ENCODE measurements at regions not wholly inside any gene's neighbourhood (a gene's known extent, or its start where the extent isn't known, plus 50 kb on each side); places are given as distances from the start of the nearest gene placed in this dataset.

DNA sequence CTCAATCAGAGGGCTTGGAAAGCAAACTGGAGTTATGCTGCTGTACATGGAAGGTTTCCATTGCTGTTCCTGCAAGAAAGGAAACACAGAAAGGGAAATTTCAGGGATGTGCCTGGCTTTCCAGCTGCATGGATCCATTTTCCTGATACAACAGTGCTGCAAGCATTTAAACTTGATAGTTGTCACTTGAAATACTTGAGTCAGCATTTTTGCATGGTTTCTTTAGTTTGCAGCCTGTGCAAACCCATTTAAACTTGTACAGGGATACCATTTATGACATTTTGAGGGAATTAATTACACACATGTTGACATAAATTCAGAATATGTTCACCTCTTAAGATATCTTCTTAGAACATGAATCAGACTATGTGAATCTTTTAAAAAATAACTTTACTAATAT is 131.1 kb upstream of the RASGEF1B start:
- DNase-seq (ENCODE audit: low spot score, unreplicated experiment) = no peak
- H3K27me3 Mint-ChIP-seq = peaks cover 3% of the 10 kb centered on the region
- H3K27ac Mint-ChIP-seq = no peak overlapping the region
- H3K36me3 Mint-ChIP-seq (ENCODE audit: insufficient read depth) = no peaks in the 10 kb centered on the region
- TF ChIP-seq, protein P1, sequence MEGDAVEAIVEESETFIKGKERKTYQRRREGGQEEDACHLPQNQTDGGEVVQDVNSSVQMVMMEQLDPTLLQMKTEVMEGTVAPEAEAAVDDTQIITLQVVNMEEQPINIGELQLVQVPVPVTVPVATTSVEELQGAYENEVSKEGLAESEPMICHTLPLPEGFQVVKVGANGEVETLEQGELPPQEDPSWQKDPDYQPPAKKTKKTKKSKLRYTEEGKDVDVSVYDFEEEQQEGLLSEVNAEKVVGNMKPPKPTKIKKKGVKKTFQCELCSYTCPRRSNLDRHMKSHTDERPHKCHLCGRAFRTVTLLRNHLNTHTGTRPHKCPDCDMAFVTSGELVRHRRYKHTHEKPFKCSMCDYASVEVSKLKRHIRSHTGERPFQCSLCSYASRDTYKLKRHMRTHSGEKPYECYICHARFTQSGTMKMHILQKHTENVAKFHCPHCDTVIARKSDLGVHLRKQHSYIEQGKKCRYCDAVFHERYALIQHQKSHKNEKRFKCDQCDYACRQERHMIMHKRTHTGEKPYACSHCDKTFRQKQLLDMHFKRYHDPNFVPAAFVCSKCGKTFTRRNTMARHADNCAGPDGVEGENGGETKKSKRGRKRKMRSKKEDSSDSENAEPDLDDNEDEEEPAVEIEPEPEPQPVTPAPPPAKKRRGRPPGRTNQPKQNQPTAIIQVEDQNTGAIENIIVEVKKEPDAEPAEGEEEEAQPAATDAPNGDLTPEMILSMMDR (IDR thresholded peaks at IDR 0.05; ENCODE audit: unreplicated experiment) = no peak
- H3K4me1 Mint-ChIP-seq (ENCODE audit: low read depth) = peaks cover 3% of the 10 kb centered on the region
- H3K9me3 Mint-ChIP-seq (ENCODE audit: low read depth) = peaks cover 3% of the 10 kb centered on the region
- no peak overlapping the region for H3K4me3 Mint-ChIP-seq (ENCODE audit: low read depth)

DNA sequence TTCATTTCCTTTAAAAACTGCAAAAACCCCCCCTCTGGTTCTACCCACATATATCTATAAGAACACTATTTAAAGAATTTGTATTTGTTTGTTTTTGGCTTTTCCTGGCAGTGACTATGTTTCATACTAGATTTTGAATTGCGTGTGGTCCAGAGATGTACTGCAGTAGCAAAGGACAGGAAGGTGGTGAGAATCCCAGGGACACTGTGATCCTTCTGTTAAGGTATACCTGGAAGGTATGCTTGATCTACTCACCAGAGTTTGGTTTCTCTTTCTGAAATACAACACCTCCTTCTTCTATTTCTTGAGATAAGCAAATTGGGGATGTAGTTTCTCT is 129.6 kb upstream of the RASGEF1B start:
- no peak for DNase-seq (ENCODE audit: low spot score, unreplicated experiment)
- H3K4me3 Mint-ChIP-seq (ENCODE audit: low read depth) = no peak overlapping the region
- H3K36me3 Mint-ChIP-seq (ENCODE audit: insufficient read depth) = no peaks in the 10 kb centered on the region
- peaks cover 3% of the 10 kb centered on the region for H3K9me3 Mint-ChIP-seq (ENCODE audit: low read depth)
- peaks cover 3% of the 10 kb centered on the region for H3K27me3 Mint-ChIP-seq
- TF ChIP-seq, protein P1 (IDR thresholded peaks at IDR 0.05; ENCODE audit: unreplicated experiment) = no peak
- H3K27ac Mint-ChIP-seq = no peak overlapping the region
- H3K4me1 Mint-ChIP-seq (ENCODE audit: low read depth) = peaks cover 4% of the 10 kb centered on the region

DNA sequence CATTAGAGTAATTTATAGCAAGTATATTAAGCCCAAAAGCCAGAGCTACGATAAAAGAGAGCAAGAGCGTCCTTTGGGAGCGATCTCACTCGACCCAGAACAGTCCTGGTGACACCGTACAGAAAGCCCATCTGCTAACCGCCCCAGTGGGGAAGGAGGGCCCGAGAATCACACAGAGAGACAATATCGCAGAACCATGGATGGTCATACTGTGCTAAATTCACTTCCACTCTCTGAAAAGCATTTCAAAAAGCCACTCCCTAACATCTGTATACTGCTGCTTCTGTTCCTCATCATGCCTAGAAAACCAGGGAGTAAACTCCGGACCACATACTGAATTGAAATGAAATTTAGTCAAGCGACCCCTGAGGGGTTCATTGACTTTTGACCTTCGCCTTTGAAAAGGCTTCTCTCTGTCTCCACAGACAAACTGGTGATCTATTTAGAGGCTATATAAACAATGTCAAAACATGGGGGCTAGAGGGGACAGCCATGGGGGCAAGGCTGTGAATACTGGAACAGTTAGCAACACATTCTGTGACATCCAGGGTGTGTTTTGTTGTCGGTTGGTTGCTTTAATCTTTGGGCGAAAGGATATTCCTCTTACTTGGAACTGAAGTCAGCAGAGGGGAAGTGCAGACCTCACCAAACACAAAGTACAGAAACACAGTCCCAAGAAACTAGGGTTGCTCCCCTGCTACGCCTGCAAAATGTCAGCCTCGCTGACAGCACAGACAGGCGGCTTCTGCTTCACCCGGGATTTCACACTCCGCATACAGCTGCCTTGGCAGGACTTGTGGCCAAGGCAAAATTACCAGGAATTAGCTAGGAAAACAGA is 129.0 kb upstream of the RASGEF1B start:
- no peak for DNase-seq (ENCODE audit: low spot score, unreplicated experiment)
- TF ChIP-seq, protein P1 (IDR thresholded peaks at IDR 0.05; ENCODE audit: unreplicated experiment) = no peak
- peaks cover 3% of the 10 kb centered on the region for H3K9me3 Mint-ChIP-seq (ENCODE audit: low read depth)
- H3K27ac Mint-ChIP-seq = no peak overlapping the region
- H3K36me3 Mint-ChIP-seq (ENCODE audit: insufficient read depth) = no peaks in the 10 kb centered on the region
- no peak overlapping the region for H3K4me3 Mint-ChIP-seq (ENCODE audit: low read depth)
- peaks cover 3% of the 10 kb centered on the region for H3K27me3 Mint-ChIP-seq
- H3K4me1 Mint-ChIP-seq (ENCODE audit: low read depth) = peaks cover 7% of the 10 kb centered on the region

DNA sequence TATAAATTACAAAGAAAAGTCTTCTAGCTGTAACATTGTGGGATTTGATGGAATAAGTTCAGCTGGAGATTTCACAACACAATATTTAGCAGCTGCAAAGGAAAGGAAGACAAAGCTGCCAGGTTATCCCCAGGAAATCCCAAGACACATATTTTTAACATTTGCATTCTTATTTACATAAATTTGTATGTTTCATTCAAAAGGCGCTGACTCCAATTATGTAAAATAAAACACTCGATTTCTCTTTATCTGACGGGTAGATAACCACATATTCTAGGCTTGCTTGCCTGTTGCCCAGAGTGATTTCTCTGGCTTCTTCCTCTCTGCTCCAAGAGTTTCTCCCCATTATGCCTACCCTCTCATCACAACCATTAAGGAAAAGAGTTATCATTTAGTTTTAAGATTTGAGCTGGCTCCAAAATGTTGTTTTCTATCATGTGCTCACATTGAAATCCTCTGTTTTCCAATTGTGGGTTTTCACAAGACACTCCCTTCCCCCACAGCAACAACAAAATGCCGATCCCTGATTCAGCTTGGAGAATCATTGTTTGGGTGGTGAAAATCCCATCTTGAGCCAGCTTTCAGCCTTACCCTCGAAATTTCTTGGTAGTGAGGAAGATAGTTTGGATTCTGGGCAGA is 128.2 kb upstream of the RASGEF1B start:
- Mint-ChIP-seq H3K4me1 (ENCODE audit: low read depth) (peaks cover 7% of the 10 kb centered on the region), H3K4me3 (ENCODE audit: low read depth) (no peak overlapping the region), H3K27me3 (peaks cover 3% of the 10 kb centered on the region), H3K36me3 (ENCODE audit: insufficient read depth) (no peaks in the 10 kb centered on the region), H3K9me3 (ENCODE audit: low read depth) (peaks cover 3% of the 10 kb centered on the region), H3K27ac (no peak overlapping the region)
- no peak for DNase-seq (ENCODE audit: low spot score, unreplicated experiment)
- TF ChIP-seq, protein P1 (IDR thresholded peaks at IDR 0.05; ENCODE audit: unreplicated experiment) = no peak

DNA sequence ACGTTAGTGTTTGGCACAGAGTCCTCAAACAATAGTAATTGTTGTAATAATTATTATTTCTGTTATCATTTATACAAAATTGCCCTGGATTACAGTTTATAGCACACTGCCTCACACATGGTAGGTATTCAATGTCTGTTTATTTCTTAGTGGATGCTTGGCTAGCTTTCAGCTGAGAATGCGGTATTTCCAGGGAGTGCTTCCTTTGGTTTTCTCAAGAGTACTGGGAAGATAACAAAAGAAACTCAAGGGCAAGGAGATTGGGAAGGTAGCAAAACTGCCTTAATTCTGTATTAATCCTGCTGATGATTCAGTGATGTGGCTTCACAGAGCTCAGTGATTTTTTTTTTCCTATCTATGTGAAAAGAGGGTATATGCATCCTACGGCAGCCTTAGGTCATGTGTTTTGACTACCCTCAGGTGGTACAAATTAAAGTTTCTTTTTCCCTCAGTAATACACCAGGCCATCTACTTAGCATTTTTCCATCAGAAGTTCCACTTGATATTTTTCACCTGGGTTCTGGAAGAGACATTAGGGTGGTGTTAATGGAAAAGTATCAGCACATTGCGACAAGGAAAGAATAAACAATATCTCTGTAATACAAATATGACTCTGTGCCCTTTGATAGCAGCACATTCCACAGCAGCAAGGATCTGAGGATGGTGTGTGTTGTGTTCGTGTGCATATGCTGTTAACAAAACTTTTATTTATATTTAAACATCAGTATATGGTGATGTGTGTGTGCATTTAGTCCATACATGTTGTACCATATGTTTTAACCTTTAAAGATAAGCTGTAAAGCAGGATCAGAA is 124.3 kb upstream of the RASGEF1B start:
- Mint-ChIP-seq H3K9me3 (ENCODE audit: low read depth) (no peaks in the 10 kb centered on the region), H3K27ac (no peak overlapping the region), H3K27me3 (no peaks in the 10 kb centered on the region), H3K4me3 (ENCODE audit: low read depth) (no peak overlapping the region), H3K36me3 (ENCODE audit: insufficient read depth) (no peaks in the 10 kb centered on the region), H3K4me1 (ENCODE audit: low read depth) (peaks cover 7% of the 10 kb centered on the region)
- DNase-seq (ENCODE audit: low spot score, unreplicated experiment) = no peak
- TF ChIP-seq, protein P1 (IDR thresholded peaks at IDR 0.05; ENCODE audit: unreplicated experiment) = no peak
